SKM-1 treated with dmso at 0.1 percent for 144 hours (cell line): ENCODE measurements at regions not wholly inside any gene's neighbourhood (a gene's known extent, or its start where the extent isn't known, plus 50 kb on each side); places are given as distances from the start of the nearest gene placed in this dataset.

Experiments
- DNase-seq: peaks from one replicate; lab custom pipeline; 2025; ENCODE audit not compliant: unreplicated experiment; lab: John Stamatoyannopoulos, UW

- no peak for DNase-seq
Observed at GRCh38 chr1:194300776-194301175, 1114.4 kb upstream of the B3GALT2 start.

DNA sequence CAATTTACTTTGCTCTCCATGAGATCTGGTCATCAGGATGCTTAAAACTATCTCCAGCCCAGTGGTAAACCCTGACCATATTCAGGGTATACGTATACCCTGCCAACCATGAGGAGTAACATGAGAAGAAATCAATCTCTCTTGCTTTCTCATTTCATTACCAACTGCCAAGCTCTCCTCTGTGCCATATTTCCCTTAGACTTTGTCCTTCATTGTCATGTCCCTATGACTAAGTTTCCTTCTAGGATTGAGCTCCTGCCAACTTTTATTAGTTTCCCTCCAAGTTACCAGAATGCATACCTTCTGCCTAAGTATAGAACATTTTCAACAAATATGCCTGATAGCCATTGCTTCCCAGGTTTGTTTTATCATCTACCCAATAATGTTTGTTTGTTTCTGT is 1113.9 kb upstream of the B3GALT2 start:
- DNase-seq: no peak

GRCh38 chr1:194298007-194298598 is 1111.7 kb upstream of the B3GALT2 start:
- DNase-seq: no peak

DNA sequence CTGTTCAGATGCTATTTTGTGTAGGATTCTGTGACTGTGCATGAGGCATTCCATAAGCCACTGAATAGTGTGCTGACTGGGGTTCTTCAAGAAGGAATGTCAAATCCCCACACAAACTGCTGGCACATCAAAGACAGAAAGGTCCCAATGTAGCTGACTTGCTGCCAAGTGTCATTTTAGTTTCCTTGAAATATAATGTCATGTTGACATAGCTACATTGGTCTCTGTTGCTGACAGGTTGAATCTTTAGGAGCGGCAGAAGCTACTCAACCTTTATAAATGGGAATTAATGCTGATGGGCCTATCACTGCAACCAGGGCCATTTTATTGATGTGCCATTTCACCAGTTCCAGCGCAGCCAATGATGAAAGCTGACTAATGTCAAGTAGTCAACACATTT is 1110.7 kb upstream of the B3GALT2 start:
- DNase-seq: no peak

- DNase-seq: no peak
Observed at GRCh38 chr1:194296201-194296600, 1109.8 kb upstream of the B3GALT2 start.

- DNase-seq: peak; percentile 40
Observed at GRCh38 chr1:194295685-194296084, 1109.3 kb upstream of the B3GALT2 start.

DNA sequence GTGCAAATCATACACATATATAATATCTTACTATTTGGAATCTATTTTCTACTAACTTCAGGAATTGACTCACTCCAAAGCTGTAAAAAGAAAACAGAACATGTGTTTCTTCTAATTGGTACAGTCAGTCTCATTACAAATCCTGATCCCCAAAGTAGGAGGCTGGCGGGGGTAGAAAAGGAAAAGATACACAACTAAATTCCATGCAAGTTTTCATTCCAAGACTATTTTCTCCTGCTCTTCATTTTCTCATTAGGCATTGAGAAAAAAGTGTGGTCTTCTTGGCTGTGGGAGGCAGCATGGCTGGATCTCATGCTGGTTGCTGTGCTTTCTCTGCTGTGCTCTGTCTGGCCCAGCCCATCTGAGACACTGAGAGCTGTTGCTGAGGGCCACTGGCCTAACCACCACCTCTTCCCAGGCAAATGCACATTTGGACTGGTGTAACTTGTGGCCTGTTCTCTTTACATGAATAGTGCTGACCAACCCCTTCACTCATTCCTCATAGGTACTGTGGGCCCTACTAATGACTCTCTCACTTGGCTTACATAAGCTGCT is 1107.5 kb upstream of the B3GALT2 start:
- no peak for DNase-seq

- DNase-seq: no peak
Observed at GRCh38 chr1:194292966-194293365, 1106.6 kb upstream of the B3GALT2 start.

DNA sequence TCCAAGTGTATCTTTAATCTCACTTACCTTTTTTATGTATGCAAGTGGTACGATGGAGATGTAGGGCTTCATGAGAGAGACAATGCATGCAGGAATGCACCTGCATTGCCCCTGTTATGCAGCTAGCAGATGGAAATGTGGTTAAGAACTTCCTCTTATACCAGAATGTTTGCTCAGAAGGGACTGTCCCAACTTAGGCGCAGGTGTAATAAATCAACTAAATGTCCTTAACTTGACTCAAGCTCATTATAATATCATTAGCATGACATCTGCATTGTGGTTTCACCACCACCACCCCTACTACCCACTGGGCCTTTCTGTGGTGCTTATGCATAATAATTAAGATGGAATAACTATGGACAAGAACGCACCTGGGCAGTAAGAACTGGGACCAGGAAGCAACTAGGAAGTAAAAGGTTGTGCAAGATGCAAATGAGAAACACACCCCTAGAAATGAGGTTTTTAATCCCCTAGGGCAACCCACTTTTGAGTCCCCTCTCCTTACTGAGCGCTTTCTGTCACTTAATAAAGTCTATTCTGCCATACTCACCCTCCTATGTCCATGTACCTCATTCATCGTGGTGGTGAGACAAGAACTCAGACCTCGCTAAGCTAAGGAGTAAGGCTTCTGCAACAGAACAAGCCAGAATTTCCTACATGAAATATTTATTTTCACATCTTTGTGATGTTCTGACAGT is 1103.3 kb upstream of the B3GALT2 start:
- no peak for DNase-seq

DNA sequence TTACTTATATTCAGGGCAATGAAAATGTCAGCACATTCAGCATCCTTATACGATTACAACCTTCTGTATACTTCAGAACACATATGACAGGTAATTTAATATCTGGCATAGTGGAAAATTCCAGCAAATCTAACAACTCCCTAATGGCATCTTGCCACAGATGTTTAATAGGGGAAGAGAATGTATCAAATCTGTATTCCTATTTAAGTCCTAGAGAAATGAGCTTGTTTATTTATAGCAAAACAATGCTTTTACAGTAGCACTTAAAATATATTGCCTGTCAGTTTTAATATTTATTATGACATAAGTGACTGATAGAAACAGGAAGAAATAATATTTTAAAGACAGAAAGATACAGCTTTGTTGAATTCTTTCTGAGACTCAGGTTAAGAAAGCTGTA is 1101.8 kb upstream of the B3GALT2 start:
- DNase-seq: no peak

DNA sequence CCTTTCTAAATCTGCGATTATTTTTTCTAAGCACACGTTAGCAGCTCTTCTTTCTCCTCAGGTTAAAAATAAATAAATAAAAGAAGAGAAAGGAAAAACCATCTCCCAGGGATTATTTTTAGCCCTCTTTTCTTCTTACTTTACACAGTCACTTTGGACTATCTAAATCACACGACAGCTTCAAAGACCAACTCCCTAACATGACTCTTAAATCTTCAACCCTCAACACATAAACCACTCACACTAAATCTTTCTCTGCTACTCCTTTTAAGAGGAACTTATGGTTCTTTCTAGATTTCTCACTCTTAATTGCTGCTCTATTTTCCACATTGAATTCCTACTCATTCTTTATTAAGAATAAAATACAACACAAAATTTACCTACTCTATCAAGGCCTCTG is 1095.0 kb upstream of the B3GALT2 start:
- no peak for DNase-seq

DNA sequence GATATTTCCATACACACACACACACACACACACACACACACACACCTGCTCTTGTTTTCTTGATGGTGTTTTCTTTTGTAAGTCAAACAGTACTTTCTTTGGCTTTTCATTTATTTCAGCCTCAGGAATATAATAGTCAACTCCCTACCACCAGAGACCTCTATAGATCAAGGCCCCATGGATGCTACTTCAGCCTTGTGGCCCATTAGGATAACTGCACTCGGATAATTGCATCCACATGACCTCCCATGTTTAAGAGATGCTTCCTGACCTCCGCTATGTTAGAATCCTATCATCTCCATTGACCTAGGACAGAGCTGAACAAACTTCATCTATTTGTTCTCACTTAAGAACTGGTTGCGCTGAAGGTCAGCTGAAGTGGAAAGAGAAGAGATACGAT is 1094.0 kb upstream of the B3GALT2 start:
- no peak for DNase-seq

- no peak for DNase-seq
Observed at GRCh38 chr1:194279975-194280374, 1093.6 kb upstream of the B3GALT2 start.

DNA sequence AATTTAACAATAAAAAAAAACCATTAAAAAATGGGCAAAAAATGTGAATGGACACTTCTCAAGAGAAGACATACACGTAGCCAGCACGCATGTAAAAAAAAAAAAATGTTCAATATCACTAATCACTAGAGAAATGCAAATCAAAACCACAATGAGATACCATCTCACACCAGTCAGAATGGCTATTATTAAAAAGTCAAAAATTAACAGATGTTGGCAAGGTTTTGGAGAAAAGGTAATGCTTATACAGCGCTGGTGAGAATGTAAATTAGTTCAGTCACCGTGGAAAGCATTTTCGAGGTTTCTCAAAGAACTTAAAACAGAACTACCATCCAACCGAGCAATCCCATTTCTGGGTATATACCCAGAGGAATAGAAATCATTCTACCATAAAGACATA is 1091.5 kb upstream of the B3GALT2 start:
- DNase-seq: no peak

DNA sequence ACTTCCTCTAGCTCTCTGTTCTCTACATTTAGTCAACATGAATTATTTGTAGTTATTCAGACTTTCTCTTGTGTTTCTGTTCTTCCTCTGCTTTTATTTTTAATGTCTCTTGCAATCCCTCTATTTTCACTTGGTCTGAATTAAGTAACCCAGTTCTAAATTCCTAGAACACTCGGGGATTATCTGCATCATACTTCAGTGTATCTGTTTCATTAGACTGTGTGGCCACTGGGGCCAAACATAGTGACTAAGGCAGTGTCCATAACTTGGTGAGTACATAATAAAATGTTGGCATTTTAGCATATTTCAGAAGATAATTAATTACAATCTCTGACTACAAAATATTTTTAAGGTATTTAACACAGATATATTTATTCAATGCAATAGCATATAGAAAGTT is 1087.2 kb upstream of the B3GALT2 start:
- no peak for DNase-seq

- no peak for DNase-seq
Observed at GRCh38 chr1:194268839-194269238, 1082.4 kb upstream of the B3GALT2 start.

- DNase-seq: no peak
Observed at GRCh38 chr1:194267021-194267420, 1080.6 kb upstream of the B3GALT2 start.

DNA sequence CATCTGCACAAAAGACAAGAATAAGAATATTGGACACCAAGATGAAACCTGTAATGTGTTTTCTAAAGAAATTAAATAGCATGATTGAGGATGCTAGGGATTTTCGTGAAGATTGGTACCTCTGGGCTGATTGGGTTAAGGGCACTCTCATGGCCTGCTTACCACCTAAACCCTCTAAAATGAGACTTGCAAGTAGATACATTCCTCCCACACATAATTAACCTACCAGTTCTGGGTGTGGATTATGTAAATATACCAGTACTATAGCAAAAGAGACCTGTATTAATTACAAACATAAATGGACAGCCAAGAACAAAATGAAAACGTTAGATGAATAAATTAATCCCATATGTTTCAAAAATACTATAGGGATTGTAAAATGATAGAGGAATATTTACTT is 1069.6 kb upstream of the B3GALT2 start:
- no peak for DNase-seq

GRCh38 chr1:194252199-194252598 is 1065.8 kb upstream of the B3GALT2 start:
- DNase-seq: no peak

DNA sequence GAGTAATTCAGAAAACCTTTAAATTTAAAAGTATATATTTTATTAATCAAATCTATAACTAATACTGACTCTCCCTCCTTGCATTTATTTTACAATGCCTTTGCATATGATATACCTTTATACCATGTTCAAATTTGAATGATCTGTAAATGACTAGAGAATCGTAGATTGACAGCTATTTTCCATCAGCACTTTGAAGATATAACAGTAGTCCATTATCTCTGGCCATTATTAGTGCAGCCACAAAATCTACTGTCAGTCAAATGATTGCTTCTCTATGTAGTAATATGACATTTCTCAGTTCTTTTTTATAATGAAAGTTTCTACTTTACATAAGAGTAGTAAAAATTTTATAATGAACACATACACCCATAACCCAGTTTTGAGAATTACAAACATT is 1054.8 kb upstream of the B3GALT2 start:
- DNase-seq: no peak

- DNase-seq: no peak
Observed at GRCh38 chr1:194233069-194233468, 1046.7 kb upstream of the B3GALT2 start.

GRCh38 chr1:194230351-194231144 is 1044.1 kb upstream of the B3GALT2 start:
- no peak for DNase-seq
